Suprapubic skin (tissue), 3 donors: ENCODE measurements at regions not wholly inside any gene's neighbourhood (a gene's known extent, or its start where the extent isn't known, plus 50 kb on each side); places are given as distances from the start of the nearest gene placed in this dataset.

Experiments used
- POLR2AphosphoS5 ChIP-seq, 3 donors: sonication (generic); formaldehyde crosslinking; IDR thresholded peaks; one replicate each; pipeline ENCODE4 v1.6.1; 2017; ENCODE audit warnings: antibody characterized with exemption in 3 of 3
- TF ChIP-seq, protein P1 (sequence below), 2 donors: fragments of 200-600 bp in 1 of 2; fragments of 450-650 bp in 1 of 2; sonication (generic) in 1 of 2; IDR thresholded peaks; one replicate each; pipeline ENCODE4 v1.5.1; 2016 to 2019; ENCODE audit warnings: antibody characterized with exemption in 2 of 2, mild to moderate bottlenecking in 1 of 2, moderate library complexity in 1 of 2

DNA sequence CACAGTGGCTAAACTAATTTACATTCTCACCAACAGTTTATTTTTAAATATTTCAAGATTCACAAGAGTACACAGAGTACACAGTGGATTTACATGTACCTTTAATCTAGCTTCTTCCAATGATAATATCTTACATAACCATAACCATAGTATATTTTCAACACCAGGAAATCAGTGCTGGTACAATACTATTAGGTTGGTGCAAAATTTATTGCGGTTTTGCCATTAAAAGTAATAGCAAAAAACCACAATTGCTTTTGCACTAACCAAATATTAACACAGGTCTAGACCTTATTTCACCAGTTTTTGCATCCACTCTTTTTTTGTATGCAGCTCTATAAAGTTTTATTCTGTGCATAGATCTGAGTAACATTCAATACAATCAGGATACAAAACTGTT is 163.0 kb downstream of the SCG2 start:
- no peak for TF ChIP-seq POLR2AphosphoS5 (IDR thresholded peaks at IDR 0.05)
- TF ChIP-seq, protein P1, sequence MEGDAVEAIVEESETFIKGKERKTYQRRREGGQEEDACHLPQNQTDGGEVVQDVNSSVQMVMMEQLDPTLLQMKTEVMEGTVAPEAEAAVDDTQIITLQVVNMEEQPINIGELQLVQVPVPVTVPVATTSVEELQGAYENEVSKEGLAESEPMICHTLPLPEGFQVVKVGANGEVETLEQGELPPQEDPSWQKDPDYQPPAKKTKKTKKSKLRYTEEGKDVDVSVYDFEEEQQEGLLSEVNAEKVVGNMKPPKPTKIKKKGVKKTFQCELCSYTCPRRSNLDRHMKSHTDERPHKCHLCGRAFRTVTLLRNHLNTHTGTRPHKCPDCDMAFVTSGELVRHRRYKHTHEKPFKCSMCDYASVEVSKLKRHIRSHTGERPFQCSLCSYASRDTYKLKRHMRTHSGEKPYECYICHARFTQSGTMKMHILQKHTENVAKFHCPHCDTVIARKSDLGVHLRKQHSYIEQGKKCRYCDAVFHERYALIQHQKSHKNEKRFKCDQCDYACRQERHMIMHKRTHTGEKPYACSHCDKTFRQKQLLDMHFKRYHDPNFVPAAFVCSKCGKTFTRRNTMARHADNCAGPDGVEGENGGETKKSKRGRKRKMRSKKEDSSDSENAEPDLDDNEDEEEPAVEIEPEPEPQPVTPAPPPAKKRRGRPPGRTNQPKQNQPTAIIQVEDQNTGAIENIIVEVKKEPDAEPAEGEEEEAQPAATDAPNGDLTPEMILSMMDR (IDR thresholded peaks at IDR 0.05): no peak
